AG09309 (cell line): ENCODE measurements at regions not wholly inside any gene's neighbourhood (a gene's known extent, or its start where the extent isn't known, plus 50 kb on each side); places are given as distances from the start of the nearest gene placed in this dataset.

ENCODE experiments used
- DNase-seq: peaks from one replicate; pipeline ENCODE4 v3.0.0-alpha.2; 2010; ENCODE audit warnings: low read depth
- H3K4me3 ChIP-seq: 2 replicates; pipeline ENCODE4 v1.5.1; 2011; ENCODE audit warnings: mild to moderate bottlenecking, low read depth, low read length, moderate library complexity; ENCODE audit not compliant: control insufficient read depth
- CTCF ChIP-seq: IDR thresholded peaks from 2 replicates; pipeline ENCODE4 v1.5.1; 2011; ENCODE audit warnings: mild to moderate bottlenecking, low read depth, low read length, inconsistent platforms; ENCODE audit not compliant: insufficient read depth, control insufficient read depth; ENCODE audit errors: missing control alignments

GRCh38 chr15:31523027-31523654 is 196.5 kb downstream of the KLF13 start:
- no peak for DNase-seq
- TF ChIP-seq CTCF, result no peak
- no peak overlapping the region for H3K4me3 ChIP-seq

- TF ChIP-seq CTCF, result no peak
- H3K4me3 ChIP-seq, result no peak overlapping the region
- no peak for DNase-seq
Measured at GRCh38 chr15:31523655-31524049, 197.0 kb downstream of the KLF13 start.

GRCh38 chr15:31525185-31525695 is 198.6 kb downstream of the KLF13 start:
- TF ChIP-seq CTCF, result no peak
- no peak for DNase-seq
- no peak overlapping the region for H3K4me3 ChIP-seq

- H3K4me3 ChIP-seq, result no peak overlapping the region
- no peak for DNase-seq
- no peak for TF ChIP-seq CTCF
Measured at GRCh38 chr15:31525988-31526665, 199.5 kb downstream of the KLF13 start.

GRCh38 chr15:31526916-31527690 is 200.5 kb downstream of the KLF13 start:
- TF ChIP-seq CTCF, result no peak
- no peak for DNase-seq
- H3K4me3 ChIP-seq, result no peak overlapping the region

GRCh38 chr15:31528846-31529245 is 202.2 kb downstream of the KLF13 start:
- H3K4me3 ChIP-seq, result no peak overlapping the region
- no peak for DNase-seq
- no peak for TF ChIP-seq CTCF
